Activated naive CD8-positive, alpha-beta T cell treated with anti-CD3 and anti-CD28 coated beads, Interleukin-2, amount 10 ng/mL, durations not matched to agents 7 days and 5 days (primary cell): ENCODE measurements at regions not wholly inside any gene's neighbourhood (a gene's known extent, or its start where the extent isn't known, plus 50 kb on each side); places are given as distances from the start of the nearest gene placed in this dataset.
"Not testable (repeated sequence)": the region's sequence is repeated elsewhere in the genome, so short reads cannot be mapped to it uniquely, and the experiment has no call there.

Experiments used
- ATAC-seq: fragments of 150-1000 bp; cut with Tn5 transposase; one replicate; pipeline ENCODE4 v1.10.0; 2021; ENCODE audit warnings: low read depth, moderate library complexity
- POLR2A ChIA-PET: fragments of 350-600 bp; sonication (Branson Sonifier 250); formaldehyde crosslinking; loops from one replicate; lab custom pipeline; 2021; ENCODE audit warnings: antibody characterized with exemption; lab: Charles Lee
- DNase-seq: peaks from one replicate; pipeline ENCODE4 v3.0.0; 2021
- H3K27ac Mint-ChIP-seq: one replicate; pipeline ENCODE4 v1.8.0; 2022; ENCODE audit warnings: mild to moderate bottlenecking, mixed read lengths
- H3K27me3 Mint-ChIP-seq: one replicate; pipeline ENCODE4 v1.8.0; 2022; ENCODE audit warnings: mild to moderate bottlenecking, moderate library complexity, mixed read lengths
- H3K36me3 Mint-ChIP-seq: one replicate; pipeline ENCODE4 v1.8.0; 2021; ENCODE audit warnings: mild to moderate bottlenecking, mixed read lengths
- H3K4me1 Mint-ChIP-seq: one replicate; pipeline ENCODE4 v1.8.0; 2021; ENCODE audit warnings: mixed read lengths
- H3K4me3 Mint-ChIP-seq: one replicate; pipeline ENCODE4 v1.8.0; 2022; ENCODE audit warnings: mild to moderate bottlenecking, moderate library complexity, mixed read lengths
- H3K9me3 Mint-ChIP-seq: one replicate; pipeline ENCODE4 v1.8.0; 2021; ENCODE audit warnings: mixed read lengths

- H3K27me3 Mint-ChIP-seq = peaks cover 2% of the 10 kb centered on the region
- H3K4me3 Mint-ChIP-seq = no peak overlapping the region
- POLR2A ChIA-PET = no interaction called here
- H3K9me3 Mint-ChIP-seq = peaks cover 3% of the 10 kb centered on the region
- ATAC-seq (no peak), DNase-seq (no peak)
- H3K4me1 Mint-ChIP-seq = peaks cover 16% of the 10 kb centered on the region
- no peak overlapping the region for H3K27ac Mint-ChIP-seq
- H3K36me3 Mint-ChIP-seq = no peaks in the 10 kb centered on the region
These were observed 183.0 kb downstream of the CRLF2 start for GRCh38 chrX:1029494-1029893.

- H3K36me3 Mint-ChIP-seq = no peaks in the 10 kb centered on the region
- DNase-seq (no peak), ATAC-seq (no peak)
- POLR2A ChIA-PET = no interaction called here
- H3K27me3 Mint-ChIP-seq = peaks cover 2% of the 10 kb centered on the region
- no peaks in the 10 kb centered on the region for H3K9me3 Mint-ChIP-seq
- peaks cover 16% of the 10 kb centered on the region for H3K4me1 Mint-ChIP-seq
- peak overlapping the region; percentile 68 for H3K27ac Mint-ChIP-seq
- H3K4me3 Mint-ChIP-seq = peak overlapping the region; percentile 58
These were observed 184.8 kb downstream of the CRLF2 start for GRCh38 chrX:1027680-1028079.

- POLR2A ChIA-PET = no interaction called here
- H3K27ac Mint-ChIP-seq = peak overlapping the region; percentile 68
- H3K9me3 Mint-ChIP-seq = no peaks in the 10 kb centered on the region
- peak overlapping the region; percentile 58 for H3K4me3 Mint-ChIP-seq
- peaks cover 16% of the 10 kb centered on the region for H3K4me1 Mint-ChIP-seq
- H3K27me3 Mint-ChIP-seq = peaks cover 2% of the 10 kb centered on the region
- no peak for ATAC-seq
- peak; percentile 29 for DNase-seq
- H3K36me3 Mint-ChIP-seq = no peaks in the 10 kb centered on the region
These were observed 185.3 kb downstream of the CRLF2 start for GRCh38 chrX:1027133-1027532.

- H3K27me3 Mint-ChIP-seq = peaks cover 2% of the 10 kb centered on the region
- H3K36me3 Mint-ChIP-seq = no peaks in the 10 kb centered on the region
- H3K9me3 Mint-ChIP-seq = no peaks in the 10 kb centered on the region
- peak overlapping the region; percentile 71 for H3K27ac Mint-ChIP-seq
- peaks cover 16% of the 10 kb centered on the region for H3K4me1 Mint-ChIP-seq
- ATAC-seq = no peak
- peak overlapping the region; percentile 58 for H3K4me3 Mint-ChIP-seq
- POLR2A ChIA-PET = no interaction called here
- DNase-seq = no peak
These were observed 186.0 kb downstream of the CRLF2 start for GRCh38 chrX:1026263-1027015.

- H3K4me3 Mint-ChIP-seq = no peak overlapping the region
- no peak overlapping the region for H3K27ac Mint-ChIP-seq
- no peaks in the 10 kb centered on the region for H3K36me3 Mint-ChIP-seq
- H3K27me3 Mint-ChIP-seq = no peaks in the 10 kb centered on the region
- ATAC-seq (no peak), DNase-seq (no peak)
- H3K4me1 Mint-ChIP-seq = peaks cover 16% of the 10 kb centered on the region
- no peaks in the 10 kb centered on the region for H3K9me3 Mint-ChIP-seq
- POLR2A ChIA-PET = no interaction called here
These were observed 187.0 kb downstream of the CRLF2 start for GRCh38 chrX:1025413-1025812.

GRCh38 chrX:1023676-1024075 is 188.8 kb downstream of the CRLF2 start:
- Mint-ChIP-seq H3K9me3 (no peaks in the 10 kb centered on the region), H3K27me3 (no peaks in the 10 kb centered on the region), H3K4me3 (no peak overlapping the region), H3K4me1 (peaks cover 16% of the 10 kb centered on the region), H3K27ac (no peak overlapping the region), H3K36me3 (no peaks in the 10 kb centered on the region)
- DNase-seq (no peak), ATAC-seq (no peak)
- POLR2A ChIA-PET = no interaction called here

GRCh38 chrX:1021314-1021993 is 191.0 kb downstream of the CRLF2 start:
- POLR2A ChIA-PET, ATAC-seq, H3K27ac Mint-ChIP-seq, DNase-seq, H3K27me3 Mint-ChIP-seq, H3K4me1 Mint-ChIP-seq, H3K36me3 Mint-ChIP-seq, H3K4me3 Mint-ChIP-seq, H3K9me3 Mint-ChIP-seq: not testable (repeated sequence)

- no peaks in the 10 kb centered on the region for H3K36me3 Mint-ChIP-seq
- H3K27ac Mint-ChIP-seq = no peak overlapping the region
- no peak for ATAC-seq
- POLR2A ChIA-PET = no interaction called here
- H3K4me1 Mint-ChIP-seq = no peaks in the 10 kb centered on the region
- H3K4me3 Mint-ChIP-seq = no peak overlapping the region
- no peaks in the 10 kb centered on the region for H3K27me3 Mint-ChIP-seq
- no peak for DNase-seq
- H3K9me3 Mint-ChIP-seq = no peaks in the 10 kb centered on the region
These were observed 191.7 kb downstream of the CRLF2 start for GRCh38 chrX:1020634-1021166.

GRCh38 chrX:1016926-1017325 is 195.5 kb downstream of the CRLF2 start:
- ATAC-seq, H3K4me3 Mint-ChIP-seq, H3K27me3 Mint-ChIP-seq, H3K36me3 Mint-ChIP-seq, DNase-seq, H3K4me1 Mint-ChIP-seq, H3K9me3 Mint-ChIP-seq, H3K27ac Mint-ChIP-seq, POLR2A ChIA-PET: not testable (repeated sequence)

- H3K27ac Mint-ChIP-seq, POLR2A ChIA-PET, H3K36me3 Mint-ChIP-seq, ATAC-seq, H3K4me1 Mint-ChIP-seq, H3K4me3 Mint-ChIP-seq, H3K27me3 Mint-ChIP-seq, H3K9me3 Mint-ChIP-seq, DNase-seq: not testable (repeated sequence)
These were observed 196.2 kb downstream of the CRLF2 start for GRCh38 chrX:1016281-1016680.

GRCh38 chrX:1012678-1013300 is 199.7 kb downstream of the CRLF2 start:
- ATAC-seq (no peak), DNase-seq (no peak)
- POLR2A ChIA-PET = no interaction called here
- no peaks in the 10 kb centered on the region for H3K27me3 Mint-ChIP-seq
- no peaks in the 10 kb centered on the region for H3K36me3 Mint-ChIP-seq
- H3K9me3 Mint-ChIP-seq = peaks cover 2% of the 10 kb centered on the region
- no peaks in the 10 kb centered on the region for H3K4me1 Mint-ChIP-seq
- no peak overlapping the region for H3K27ac Mint-ChIP-seq
- no peak overlapping the region for H3K4me3 Mint-ChIP-seq

- Mint-ChIP-seq H3K4me1 (no peaks in the 10 kb centered on the region), H3K9me3 (peaks cover 2% of the 10 kb centered on the region), H3K27ac (no peak overlapping the region), H3K36me3 (no peaks in the 10 kb centered on the region), H3K4me3 (peak overlapping the region; percentile 2), H3K27me3 (no peaks in the 10 kb centered on the region)
- ATAC-seq (peak; percentile 50), DNase-seq (no peak)
- POLR2A ChIA-PET = no interaction called here
These were observed 200.7 kb downstream of the CRLF2 start for GRCh38 chrX:1011691-1012283.

- H3K27ac Mint-ChIP-seq = no peak overlapping the region
- H3K27me3 Mint-ChIP-seq = no peaks in the 10 kb centered on the region
- H3K36me3 Mint-ChIP-seq = no peaks in the 10 kb centered on the region
- peaks cover 2% of the 10 kb centered on the region for H3K9me3 Mint-ChIP-seq
- H3K4me3 Mint-ChIP-seq = no peak overlapping the region
- POLR2A ChIA-PET = no interaction called here
- no peak for ATAC-seq
- DNase-seq = no peak
- H3K4me1 Mint-ChIP-seq = no peaks in the 10 kb centered on the region
These were observed 202.7 kb downstream of the CRLF2 start for GRCh38 chrX:1009771-1010170.
